MM.1S (cell line): ENCODE measurements at regions not wholly inside any gene's neighbourhood (a gene's known extent, or its start where the extent isn't known, plus 50 kb on each side); places are given as distances from the start of the nearest gene placed in this dataset.

Experiments
- EZH2phosphoT487 ChIP-seq: fragments of 300-600 bp; sonication (generic); IDR thresholded peaks from 2 replicates; pipeline ENCODE4 v1.6.1; 2018; ENCODE audit warnings: antibody characterized with exemption, low read length
- TF ChIP-seq, protein P1 (sequence below): fragments of 300-600 bp; sonication (generic); IDR thresholded peaks from 2 replicates; pipeline ENCODE4 v1.5.1; 2016; ENCODE audit warnings: antibody characterized with exemption, low read length, mixed read lengths

GRCh38 chr4:130322439-130322838 lies 1226.5 kb downstream of the C4orf33 start:
- TF ChIP-seq, protein P1, sequence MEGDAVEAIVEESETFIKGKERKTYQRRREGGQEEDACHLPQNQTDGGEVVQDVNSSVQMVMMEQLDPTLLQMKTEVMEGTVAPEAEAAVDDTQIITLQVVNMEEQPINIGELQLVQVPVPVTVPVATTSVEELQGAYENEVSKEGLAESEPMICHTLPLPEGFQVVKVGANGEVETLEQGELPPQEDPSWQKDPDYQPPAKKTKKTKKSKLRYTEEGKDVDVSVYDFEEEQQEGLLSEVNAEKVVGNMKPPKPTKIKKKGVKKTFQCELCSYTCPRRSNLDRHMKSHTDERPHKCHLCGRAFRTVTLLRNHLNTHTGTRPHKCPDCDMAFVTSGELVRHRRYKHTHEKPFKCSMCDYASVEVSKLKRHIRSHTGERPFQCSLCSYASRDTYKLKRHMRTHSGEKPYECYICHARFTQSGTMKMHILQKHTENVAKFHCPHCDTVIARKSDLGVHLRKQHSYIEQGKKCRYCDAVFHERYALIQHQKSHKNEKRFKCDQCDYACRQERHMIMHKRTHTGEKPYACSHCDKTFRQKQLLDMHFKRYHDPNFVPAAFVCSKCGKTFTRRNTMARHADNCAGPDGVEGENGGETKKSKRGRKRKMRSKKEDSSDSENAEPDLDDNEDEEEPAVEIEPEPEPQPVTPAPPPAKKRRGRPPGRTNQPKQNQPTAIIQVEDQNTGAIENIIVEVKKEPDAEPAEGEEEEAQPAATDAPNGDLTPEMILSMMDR: no peak
- no peak for TF ChIP-seq EZH2phosphoT487
